ENCODE measurements at regions not wholly inside any gene's neighbourhood (a gene's known extent, or its start where the extent isn't known, plus 50 kb on each side); places are given as distances from the start of the nearest gene placed in this dataset.

GRCh38 chr9:18256568-18256967 is 217.4 kb upstream of the ADAMTSL1 start:
- no peak for TF ChIP-seq CTCF (IDR thresholded peaks at IDR 0.05; ENCODE audit: insufficient read depth, low read depth, low read length, missing control alignments)
- no peak for DNase-seq (ENCODE audit: low read depth)
- no peak overlapping the region for H3K4me3 ChIP-seq (ENCODE audit: low read depth, low read length)

- no peak for DNase-seq (ENCODE audit: low read depth)
- TF ChIP-seq CTCF (IDR thresholded peaks at IDR 0.05; ENCODE audit: insufficient read depth, low read depth, low read length, missing control alignments) = no peak
- H3K4me3 ChIP-seq (ENCODE audit: low read depth, low read length) = no peak overlapping the region
These were observed 213.4 kb upstream of the ADAMTSL1 start for GRCh38 chr9:18260521-18260920.

- no peak overlapping the region for H3K4me3 ChIP-seq (ENCODE audit: low read depth, low read length)
- no peak for DNase-seq (ENCODE audit: low read depth)
- no peak for TF ChIP-seq CTCF (IDR thresholded peaks at IDR 0.05; ENCODE audit: insufficient read depth, low read depth, low read length, missing control alignments)
These were observed 212.8 kb upstream of the ADAMTSL1 start for GRCh38 chr9:18261181-18261580.

GRCh38 chr9:18263377-18263776 is 210.6 kb upstream of the ADAMTSL1 start:
- no peak for TF ChIP-seq CTCF (IDR thresholded peaks at IDR 0.05; ENCODE audit: insufficient read depth, low read depth, low read length, missing control alignments)
- no peak for DNase-seq (ENCODE audit: low read depth)
- no peak overlapping the region for H3K4me3 ChIP-seq (ENCODE audit: low read depth, low read length)

- DNase-seq (ENCODE audit: low read depth) = no peak
- no peak overlapping the region for H3K4me3 ChIP-seq (ENCODE audit: low read depth, low read length)
- TF ChIP-seq CTCF (IDR thresholded peaks at IDR 0.05; ENCODE audit: insufficient read depth, low read depth, low read length, missing control alignments) = no peak
These were observed 205.6 kb upstream of the ADAMTSL1 start for GRCh38 chr9:18268381-18268780.

- no peak for TF ChIP-seq CTCF (IDR thresholded peaks at IDR 0.05; ENCODE audit: insufficient read depth, low read depth, low read length, missing control alignments)
- no peak overlapping the region for H3K4me3 ChIP-seq (ENCODE audit: low read depth, low read length)
- no peak for DNase-seq (ENCODE audit: low read depth)
These were observed 204.4 kb upstream of the ADAMTSL1 start for GRCh38 chr9:18269561-18269960.

GRCh38 chr9:18274693-18275092 is 199.3 kb upstream of the ADAMTSL1 start:
- no peak overlapping the region for H3K4me3 ChIP-seq (ENCODE audit: low read depth, low read length)
- DNase-seq (ENCODE audit: low read depth) = no peak
- TF ChIP-seq CTCF (IDR thresholded peaks at IDR 0.05; ENCODE audit: insufficient read depth, low read depth, low read length, missing control alignments) = no peak
